Neural cell (in vitro differentiated cells): ENCODE measurements at regions not wholly inside any gene's neighbourhood (a gene's known extent, or its start where the extent isn't known, plus 50 kb on each side); places are given as distances from the start of the nearest gene placed in this dataset.

Experiments
- H2AFZ ChIP-seq: fragments of 200-600, 300-800 bp; sonication (generic), shearing (Covaris generic); 2 replicates; pipeline ENCODE4 v1.6.0; 2014; ENCODE audit warnings: low read depth, mild to moderate bottlenecking, antibody characterized with exemption, low read length, moderate library complexity
- H3F3A ChIP-seq: fragments of 200-600 bp; shearing (Covaris generic); 2 replicates; pipeline ENCODE4 v1.6.1; 2016; ENCODE audit warnings: mild to moderate bottlenecking, moderate library complexity, mixed read lengths, antibody characterized with exemption, low read length; ENCODE audit not compliant: insufficient read depth, poor library complexity, severe bottlenecking
- H3K27ac ChIP-seq: fragments of 200-600, 300-800 bp; sonication (generic), shearing (Covaris generic); 2 replicates; pipeline ENCODE4 v1.5.1; 2014; ENCODE audit warnings: mild to moderate bottlenecking, low read length, moderate library complexity
- H3K27me3 ChIP-seq: fragments of 300-800, 200-600 bp; sonication (generic), shearing (Covaris generic); 2 replicates; pipeline ENCODE4 v1.6.0; 2014; ENCODE audit warnings: mild to moderate bottlenecking, low read depth, low read length, moderate library complexity; ENCODE audit not compliant: insufficient read depth
- H3K36me3 ChIP-seq: fragments of 300-800, 200-600 bp; sonication (generic), shearing (Covaris generic); 2 replicates; pipeline ENCODE4 v1.5.1; 2014; ENCODE audit warnings: mild to moderate bottlenecking, antibody characterized with exemption, low read length, moderate library complexity; ENCODE audit not compliant: insufficient read depth
- H3K4me2 ChIP-seq: fragments of 300-800, 200-600 bp; sonication (generic), shearing (Covaris generic); 2 replicates; pipeline ENCODE4 v1.6.0; 2014; ENCODE audit warnings: mild to moderate bottlenecking, low read length
- H3K4me3 ChIP-seq: fragments of 300-800, 200-600 bp; sonication (generic), shearing (Covaris generic); 2 replicates; pipeline ENCODE4 v1.5.1; 2014; ENCODE audit warnings: mild to moderate bottlenecking, low read length, moderate library complexity
- H3K79me2 ChIP-seq: fragments of 200-600 bp; shearing (Covaris generic); replicated peaks from 2 replicates; pipeline ENCODE4 v1.6.0; 2014; ENCODE audit warnings: mild to moderate bottlenecking, low read length, moderate library complexity; ENCODE audit not compliant: insufficient read depth
- H3K9ac ChIP-seq: fragments of 300-800, 200-600 bp; sonication (generic), shearing (Covaris generic); 2 replicates; pipeline ENCODE4 v1.6.1; 2016; ENCODE audit warnings: mild to moderate bottlenecking, low read length, mixed read lengths
- H3K9me2 ChIP-seq: fragments of 200-600 bp; shearing (Covaris generic); 2 replicates; pipeline ENCODE4 v1.6.1; 2016; ENCODE audit warnings: mild to moderate bottlenecking, low read length, mixed read lengths; ENCODE audit not compliant: insufficient read depth
- H3K9me3 ChIP-seq: fragments of 200-600, 300-800 bp; sonication (generic), shearing (Covaris generic); 2 replicates; pipeline ENCODE4 v1.6.1; 2016; ENCODE audit warnings: mild to moderate bottlenecking, mixed run types, low read length, moderate library complexity, mixed read lengths
- H4K20me1 ChIP-seq: fragments of 200-600 bp; shearing (Covaris generic); 2 replicates; pipeline ENCODE4 v1.6.1; 2016; ENCODE audit warnings: mild to moderate bottlenecking, mixed run types; ENCODE audit not compliant: insufficient read depth
- EP300 ChIP-seq: fragments of 450-650 bp; conservative IDR thresholded peaks from 2 replicates; pipeline ENCODE4 v1.6.1; 2014; ENCODE audit warnings: antibody characterized with exemption, mild to moderate bottlenecking, moderate library complexity; ENCODE audit not compliant: poor library complexity, severe bottlenecking
- EZH2 ChIP-seq: fragments of 200-600, 300-800 bp; shearing (Covaris generic), sonication (generic); IDR thresholded peaks from 2 replicates; pipeline ENCODE4 v1.6.1; 2014; ENCODE audit warnings: antibody characterized with exemption, low read length, borderline replicate concordance, mild to moderate bottlenecking; ENCODE audit not compliant: insufficient read depth, poor library complexity, severe bottlenecking
- MXI1 ChIP-seq: fragments of 450-650 bp; conservative IDR thresholded peaks from 2 replicates; pipeline ENCODE4 v1.6.1; 2014; ENCODE audit warnings: antibody characterized with exemption, mild to moderate bottlenecking; ENCODE audit not compliant: poor library complexity, severe bottlenecking
- POLR2AphosphoS5 ChIP-seq: IDR thresholded peaks from 2 replicates; pipeline ENCODE4 v1.6.1; 2012
- RAD21 ChIP-seq: fragments of 450-650 bp; conservative IDR thresholded peaks from 2 replicates; pipeline ENCODE4 v1.6.1; 2014; ENCODE audit warnings: antibody characterized with exemption, mild to moderate bottlenecking, moderate library complexity
- SMC3 ChIP-seq: fragments of 450-650 bp; conservative IDR thresholded peaks from 2 replicates; pipeline ENCODE4 v1.6.1; 2014; ENCODE audit warnings: antibody characterized with exemption, mild to moderate bottlenecking, moderate library complexity; ENCODE audit not compliant: poor library complexity
- TAF1 ChIP-seq: IDR thresholded peaks from 2 replicates; pipeline ENCODE4 v1.6.1; 2012; ENCODE audit warnings: low read depth
- TF ChIP-seq, protein P1 (sequence below): IDR thresholded peaks from 2 replicates; pipeline ENCODE4 v1.6.1; 2012; ENCODE audit warnings: borderline replicate concordance
- TF ChIP-seq, protein P2 (sequence below): fragments of 450-650 bp; IDR thresholded peaks from 2 replicates; pipeline ENCODE4 v1.5.1; 2014; ENCODE audit warnings: antibody characterized with exemption, mild to moderate bottlenecking, moderate library complexity; ENCODE audit not compliant: poor library complexity, severe bottlenecking

DNA sequence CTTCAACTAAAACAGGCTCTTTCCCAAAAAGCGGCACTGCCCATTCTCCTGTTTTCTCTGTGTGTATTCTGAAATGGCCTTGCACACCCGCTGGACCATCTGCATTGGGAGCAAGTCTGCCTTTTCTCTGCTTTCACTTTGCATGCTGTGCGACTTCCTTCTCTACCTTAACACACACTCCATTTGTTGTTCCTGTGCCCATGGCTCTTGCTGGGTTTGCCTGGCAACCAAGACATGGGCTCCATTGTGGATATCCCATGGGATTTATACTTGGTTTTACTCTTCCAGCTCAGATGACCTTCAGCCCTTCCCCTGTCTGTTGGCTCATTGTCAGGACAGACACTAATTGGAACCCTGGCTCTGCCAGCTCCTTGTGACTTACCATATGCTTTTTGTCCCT is 465.3 kb downstream of the REEP3 start:
- Histone ChIP-seq H3K9ac (no peak overlapping the region), H3K79me2 (no peaks in the 10 kb centered on the region), H3K27ac (no peak overlapping the region), H2AFZ (no peak overlapping the region), H3F3A (no peaks in the 10 kb centered on the region), H3K4me3 (no peak overlapping the region), H3K4me2 (no peak overlapping the region), H3K9me3 (no peaks in the 10 kb centered on the region), H3K27me3 (no peaks in the 10 kb centered on the region), H3K36me3 (no peaks in the 10 kb centered on the region), H4K20me1 (no peaks in the 10 kb centered on the region), H3K9me2 (no peaks in the 10 kb centered on the region)
- TF ChIP-seq EP300 (no peak), POLR2AphosphoS5 (no peak), EZH2 (no peak), TAF1 (no peak), SMC3 (no peak), RAD21 (no peak), MXI1 (no peak)
- TF ChIP-seq, protein P1, sequence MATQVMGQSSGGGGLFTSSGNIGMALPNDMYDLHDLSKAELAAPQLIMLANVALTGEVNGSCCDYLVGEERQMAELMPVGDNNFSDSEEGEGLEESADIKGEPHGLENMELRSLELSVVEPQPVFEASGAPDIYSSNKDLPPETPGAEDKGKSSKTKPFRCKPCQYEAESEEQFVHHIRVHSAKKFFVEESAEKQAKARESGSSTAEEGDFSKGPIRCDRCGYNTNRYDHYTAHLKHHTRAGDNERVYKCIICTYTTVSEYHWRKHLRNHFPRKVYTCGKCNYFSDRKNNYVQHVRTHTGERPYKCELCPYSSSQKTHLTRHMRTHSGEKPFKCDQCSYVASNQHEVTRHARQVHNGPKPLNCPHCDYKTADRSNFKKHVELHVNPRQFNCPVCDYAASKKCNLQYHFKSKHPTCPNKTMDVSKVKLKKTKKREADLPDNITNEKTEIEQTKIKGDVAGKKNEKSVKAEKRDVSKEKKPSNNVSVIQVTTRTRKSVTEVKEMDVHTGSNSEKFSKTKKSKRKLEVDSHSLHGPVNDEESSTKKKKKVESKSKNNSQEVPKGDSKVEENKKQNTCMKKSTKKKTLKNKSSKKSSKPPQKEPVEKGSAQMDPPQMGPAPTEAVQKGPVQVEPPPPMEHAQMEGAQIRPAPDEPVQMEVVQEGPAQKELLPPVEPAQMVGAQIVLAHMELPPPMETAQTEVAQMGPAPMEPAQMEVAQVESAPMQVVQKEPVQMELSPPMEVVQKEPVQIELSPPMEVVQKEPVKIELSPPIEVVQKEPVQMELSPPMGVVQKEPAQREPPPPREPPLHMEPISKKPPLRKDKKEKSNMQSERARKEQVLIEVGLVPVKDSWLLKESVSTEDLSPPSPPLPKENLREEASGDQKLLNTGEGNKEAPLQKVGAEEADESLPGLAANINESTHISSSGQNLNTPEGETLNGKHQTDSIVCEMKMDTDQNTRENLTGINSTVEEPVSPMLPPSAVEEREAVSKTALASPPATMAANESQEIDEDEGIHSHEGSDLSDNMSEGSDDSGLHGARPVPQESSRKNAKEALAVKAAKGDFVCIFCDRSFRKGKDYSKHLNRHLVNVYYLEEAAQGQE = no peak
- TF ChIP-seq, protein P2, sequence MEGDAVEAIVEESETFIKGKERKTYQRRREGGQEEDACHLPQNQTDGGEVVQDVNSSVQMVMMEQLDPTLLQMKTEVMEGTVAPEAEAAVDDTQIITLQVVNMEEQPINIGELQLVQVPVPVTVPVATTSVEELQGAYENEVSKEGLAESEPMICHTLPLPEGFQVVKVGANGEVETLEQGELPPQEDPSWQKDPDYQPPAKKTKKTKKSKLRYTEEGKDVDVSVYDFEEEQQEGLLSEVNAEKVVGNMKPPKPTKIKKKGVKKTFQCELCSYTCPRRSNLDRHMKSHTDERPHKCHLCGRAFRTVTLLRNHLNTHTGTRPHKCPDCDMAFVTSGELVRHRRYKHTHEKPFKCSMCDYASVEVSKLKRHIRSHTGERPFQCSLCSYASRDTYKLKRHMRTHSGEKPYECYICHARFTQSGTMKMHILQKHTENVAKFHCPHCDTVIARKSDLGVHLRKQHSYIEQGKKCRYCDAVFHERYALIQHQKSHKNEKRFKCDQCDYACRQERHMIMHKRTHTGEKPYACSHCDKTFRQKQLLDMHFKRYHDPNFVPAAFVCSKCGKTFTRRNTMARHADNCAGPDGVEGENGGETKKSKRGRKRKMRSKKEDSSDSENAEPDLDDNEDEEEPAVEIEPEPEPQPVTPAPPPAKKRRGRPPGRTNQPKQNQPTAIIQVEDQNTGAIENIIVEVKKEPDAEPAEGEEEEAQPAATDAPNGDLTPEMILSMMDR = no peak

DNA sequence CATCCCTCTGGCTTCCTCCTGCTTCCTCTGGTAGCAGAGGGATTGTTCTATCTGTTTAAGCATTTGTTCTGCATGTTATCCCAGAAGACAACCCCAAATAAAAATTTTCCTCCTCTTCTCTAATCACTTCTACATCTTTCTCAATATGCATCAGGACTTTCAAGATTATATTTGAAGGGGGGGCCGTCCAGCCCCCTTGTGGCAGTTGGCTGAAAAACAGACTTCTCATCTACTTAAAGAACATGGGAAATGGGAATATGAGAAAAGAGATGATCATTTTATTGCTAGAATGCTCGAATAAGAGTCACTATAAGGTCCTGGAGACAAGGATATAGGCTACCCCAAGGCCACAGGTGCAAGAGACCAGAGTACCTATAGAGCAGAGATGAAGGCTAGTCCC is 466.0 kb downstream of the REEP3 start:
- Histone ChIP-seq H3K4me3 (no peak overlapping the region), H3K9me3 (no peaks in the 10 kb centered on the region), H3K9me2 (no peaks in the 10 kb centered on the region), H4K20me1 (no peaks in the 10 kb centered on the region), H3K27ac (no peak overlapping the region), H3K36me3 (no peaks in the 10 kb centered on the region), H2AFZ (no peak overlapping the region), H3F3A (no peaks in the 10 kb centered on the region), H3K4me2 (no peak overlapping the region), H3K9ac (no peak overlapping the region), H3K27me3 (no peaks in the 10 kb centered on the region), H3K79me2 (no peaks in the 10 kb centered on the region)
- no peak for TF ChIP-seq POLR2AphosphoS5
- TF ChIP-seq, protein P1 = no peak
- TF ChIP-seq SMC3 = no peak
- no peak for TF ChIP-seq EZH2
